ENCODE measurements at regions not wholly inside any gene's neighbourhood (a gene's known extent, or its start where the extent isn't known, plus 50 kb on each side); places are given as distances from the start of the nearest gene placed in this dataset.
A peak's percentile ranks its signal among the peaks of the same experiment; 100 is the strongest.

GRCh38 chr1:68585351-68585750, 88.5 kb upstream of the DEPDC1 start:
- peaks cover 3% of the 10 kb centered on the region for H3K27me3 Mint-ChIP-seq (ENCODE audit: low read depth)
- TF ChIP-seq CTCF (IDR thresholded peaks at IDR 0.05; ENCODE audit: unreplicated experiment) = no peak
- no peak overlapping the region for H3K27ac Mint-ChIP-seq
- no peaks in the 10 kb centered on the region for H3K36me3 Mint-ChIP-seq
- DNase-seq (ENCODE audit: low spot score in 2 of 2, unreplicated experiment in 2 of 2) = no peak
- H3K9me3 Mint-ChIP-seq = peaks cover 28% of the 10 kb centered on the region
- no peak overlapping the region for H3K4me3 Mint-ChIP-seq
- H3K4me1 Mint-ChIP-seq = no peaks in the 10 kb centered on the region

- Mint-ChIP-seq H3K27ac (no peak overlapping the region), H3K36me3 (no peaks in the 10 kb centered on the region), H3K4me3 (no peak overlapping the region), H3K27me3 (ENCODE audit: low read depth) (peaks cover 3% of the 10 kb centered on the region), H3K4me1 (no peaks in the 10 kb centered on the region), H3K9me3 (peaks cover 23% of the 10 kb centered on the region)
- DNase-seq (ENCODE audit: low spot score in 2 of 2, unreplicated experiment in 2 of 2) = no peak
- no peak for TF ChIP-seq CTCF (IDR thresholded peaks at IDR 0.05; ENCODE audit: unreplicated experiment)
Observed at GRCh38 chr1:68586766-68587165, 89.9 kb upstream of the DEPDC1 start.

GRCh38 chr1:68588304-68588703, 91.4 kb upstream of the DEPDC1 start:
- Mint-ChIP-seq H3K4me1 (no peaks in the 10 kb centered on the region), H3K4me3 (no peak overlapping the region), H3K36me3 (no peaks in the 10 kb centered on the region), H3K27me3 (ENCODE audit: low read depth) (peaks cover 6% of the 10 kb centered on the region), H3K27ac (no peak overlapping the region), H3K9me3 (peaks cover 9% of the 10 kb centered on the region)
- DNase-seq (ENCODE audit: low spot score in 2 of 2, unreplicated experiment in 2 of 2) = no peak
- no peak for TF ChIP-seq CTCF (IDR thresholded peaks at IDR 0.05; ENCODE audit: unreplicated experiment)

GRCh38 chr1:68590473-68590872, 93.6 kb upstream of the DEPDC1 start:
- Mint-ChIP-seq H3K4me1 (no peaks in the 10 kb centered on the region), H3K27ac (no peak overlapping the region), H3K9me3 (no peaks in the 10 kb centered on the region), H3K36me3 (no peaks in the 10 kb centered on the region), H3K27me3 (ENCODE audit: low read depth) (peaks cover 6% of the 10 kb centered on the region), H3K4me3 (no peak overlapping the region)
- no peak for TF ChIP-seq CTCF (IDR thresholded peaks at IDR 0.05; ENCODE audit: unreplicated experiment)
- DNase-seq (ENCODE audit: low spot score in 2 of 2, unreplicated experiment in 2 of 2) = no peak

- DNase-seq (ENCODE audit: low spot score in 2 of 2, unreplicated experiment in 2 of 2) = no peak
- H3K9me3 Mint-ChIP-seq = peaks cover 7% of the 10 kb centered on the region
- peaks cover 5% of the 10 kb centered on the region for H3K27me3 Mint-ChIP-seq (ENCODE audit: low read depth)
- no peak overlapping the region for H3K4me3 Mint-ChIP-seq
- H3K4me1 Mint-ChIP-seq = no peaks in the 10 kb centered on the region
- H3K36me3 Mint-ChIP-seq = no peaks in the 10 kb centered on the region
- no peak overlapping the region for H3K27ac Mint-ChIP-seq
- TF ChIP-seq CTCF (IDR thresholded peaks at IDR 0.05; ENCODE audit: unreplicated experiment) = no peak
Observed at GRCh38 chr1:68594851-68595250, 98.0 kb upstream of the DEPDC1 start.

GRCh38 chr1:68600049-68600661, 103.3 kb upstream of the DEPDC1 start:
- DNase-seq (ENCODE audit: low spot score in 2 of 2, unreplicated experiment in 2 of 2) = no peak
- Mint-ChIP-seq H3K36me3 (no peaks in the 10 kb centered on the region), H3K27ac (no peak overlapping the region), H3K27me3 (ENCODE audit: low read depth) (peaks cover 2% of the 10 kb centered on the region), H3K9me3 (peaks cover 13% of the 10 kb centered on the region), H3K4me3 (no peak overlapping the region), H3K4me1 (no peaks in the 10 kb centered on the region)
- TF ChIP-seq CTCF (IDR thresholded peaks at IDR 0.05; ENCODE audit: unreplicated experiment) = peak; percentile 18

Measured in mesothelial cell of epicardium (in vitro differentiated cells).